ENCODE measurements at regions not wholly inside any gene's neighbourhood (a gene's known extent, or its start where the extent isn't known, plus 50 kb on each side); places are given as distances from the start of the nearest gene placed in this dataset.

GRCh38 chr1:29829448-29830344 lies 593.4 kb downstream of the PTPRU start:
- TF ChIP-seq SIN3A (IDR thresholded peaks at IDR 0.05; ENCODE audit: borderline replicate concordance, insufficient read depth, low read length) (no peak), POLR2AphosphoS5 (IDR thresholded peaks at IDR 0.05; ENCODE audit: low read depth, low read length) (no peak), TAF1 (IDR thresholded peaks at IDR 0.05; ENCODE audit: borderline replicate concordance, insufficient read depth, low read length) (no peak), REST (IDR thresholded peaks at IDR 0.05; ENCODE audit: insufficient read depth in 1 of 2, low read depth in 2 of 2, low read length in 2 of 2) (no peak)

Measured in PFSK-1 (cell line).